Esophagus (tissue), 2 donors: ENCODE measurements at regions not wholly inside any gene's neighbourhood (a gene's known extent, or its start where the extent isn't known, plus 50 kb on each side); places are given as distances from the start of the nearest gene placed in this dataset.
"Not testable (repeated sequence)": the region's sequence is repeated elsewhere in the genome, so short reads cannot be mapped to it uniquely, and the experiment has no call there.

ENCODE experiments used
- H3K27ac ChIP-seq, 2 donors: one replicate each; pipeline ENCODE4 v1.5.1; 2013; ENCODE audit warnings: low read depth in 2 of 2, mild to moderate bottlenecking in 2 of 2, inconsistent platforms in 1 of 2, low read length in 1 of 2, moderate library complexity in 1 of 2
- H3K27me3 ChIP-seq, 2 donors: one replicate each; pipeline ENCODE4 v1.6.1; 2013; ENCODE audit warnings: low read length in 2 of 2, control low read depth in 1 of 2, mild to moderate bottlenecking in 1 of 2; ENCODE audit not compliant: insufficient read depth in 2 of 2, control insufficient read depth in 1 of 2
- H3K36me3 ChIP-seq, 2 donors: one replicate each; pipeline ENCODE4 v1.6.1; 2013; ENCODE audit warnings: low read length in 1 of 2; ENCODE audit not compliant: control insufficient read depth in 2 of 2, insufficient read depth in 2 of 2
- H3K4me1 ChIP-seq, 2 donors: one replicate each; pipeline ENCODE4 v1.6.1; 2013; ENCODE audit warnings: low read length in 1 of 2; ENCODE audit not compliant: control insufficient read depth in 2 of 2, insufficient read depth in 2 of 2
- H3K4me3 ChIP-seq, 2 donors: one replicate each; pipeline ENCODE4 v1.5.1; 2013; ENCODE audit warnings: low read length in 2 of 2, mild to moderate bottlenecking in 2 of 2, low read depth in 1 of 2, moderate library complexity in 1 of 2
- H3K9me3 ChIP-seq, 2 donors: one replicate each; pipeline ENCODE4 v1.6.1; 2013; ENCODE audit warnings: mild to moderate bottlenecking in 2 of 2, low read depth in 1 of 2, low read length in 1 of 2, moderate library complexity in 1 of 2; ENCODE audit not compliant: control insufficient read depth in 2 of 2, insufficient read depth in 1 of 2
- WGBS, 2 donors: extraction: QIAGEN DNeasy Blood & Tissue Kit; methylation state at CpG; one replicate each; pipeline ENCODE4 v1.1.7; 2013; 5-methylcytosine and 5-hydroxymethylcytosine counted together
- donor health status: healthy with polysubstance abuse.
- donor health status: Bipolar disorder and iron deficiency.

GRCh38 chr4:129246910-129247461 is 151.0 kb downstream of the C4orf33 start:
- 73% methylated on average over 15 of the region's 15 CpGs for WGBS, 2 donors
- no peak overlapping the region for H3K4me3 ChIP-seq
- H3K4me1 ChIP-seq, result no peaks in the 10 kb centered on the region
- no peaks in the 10 kb centered on the region for H3K9me3 ChIP-seq
- no peaks in the 10 kb centered on the region for H3K36me3 ChIP-seq
- no peak overlapping the region for H3K27ac ChIP-seq
- H3K27me3 ChIP-seq, result no peaks in the 10 kb centered on the region

DNA sequence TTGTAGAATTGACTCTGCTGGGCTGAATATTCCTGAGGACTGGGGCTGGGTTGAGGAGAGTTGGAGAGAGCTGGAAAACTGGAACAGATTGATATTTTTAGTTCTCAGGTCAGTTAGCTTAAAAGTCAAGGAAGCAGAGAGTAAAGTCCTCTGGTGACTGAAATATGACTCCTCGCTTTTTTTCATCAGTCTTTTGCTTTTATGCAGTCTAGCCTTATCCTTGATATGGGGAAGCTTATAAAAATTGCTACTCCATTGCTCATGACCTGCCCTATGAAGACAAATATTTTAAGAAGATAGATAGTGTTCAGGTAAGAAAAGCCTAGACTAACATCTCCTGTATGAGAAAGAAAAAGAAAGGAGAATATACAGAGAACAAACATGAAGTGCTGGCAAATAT is 152.7 kb downstream of the C4orf33 start:
- 75 to 82% methylated on average over 1 of the region's 1 CpG for WGBS, 2 donors
- H3K27ac ChIP-seq, result no peak overlapping the region
- no peak overlapping the region for H3K4me3 ChIP-seq
- H3K27me3 ChIP-seq, result no peaks in the 10 kb centered on the region
- H3K36me3 ChIP-seq, result no peaks in the 10 kb centered on the region
- H3K4me1 ChIP-seq, result no peaks in the 10 kb centered on the region
- H3K9me3 ChIP-seq, result no peaks in the 10 kb centered on the region

DNA sequence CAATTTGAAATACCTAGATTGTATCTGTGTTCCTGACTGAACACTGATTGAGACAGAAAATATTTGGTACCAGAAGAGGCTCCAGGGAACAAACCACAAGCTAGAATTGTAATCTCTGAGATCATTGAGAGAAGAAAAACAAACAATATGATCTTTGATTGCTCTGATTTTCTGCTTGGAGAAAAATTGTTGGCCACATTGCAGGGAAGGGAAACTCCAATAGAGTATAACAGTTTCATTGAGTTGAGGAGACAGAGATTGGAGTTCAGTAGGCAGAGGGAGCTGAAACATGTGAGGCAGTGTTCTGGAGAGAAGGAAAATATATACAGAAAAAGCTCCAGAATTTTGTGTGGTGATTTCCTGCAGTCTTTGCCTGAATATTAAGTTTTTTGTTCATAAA is 158.2 kb downstream of the C4orf33 start:
- H3K4me3 ChIP-seq, result no peak overlapping the region
- no peaks in the 10 kb centered on the region for H3K4me1 ChIP-seq
- H3K27me3 ChIP-seq, result no peaks in the 10 kb centered on the region
- H3K27ac ChIP-seq, result no peak overlapping the region
- H3K36me3 ChIP-seq, result no peaks in the 10 kb centered on the region
- no peaks in the 10 kb centered on the region for H3K9me3 ChIP-seq

DNA sequence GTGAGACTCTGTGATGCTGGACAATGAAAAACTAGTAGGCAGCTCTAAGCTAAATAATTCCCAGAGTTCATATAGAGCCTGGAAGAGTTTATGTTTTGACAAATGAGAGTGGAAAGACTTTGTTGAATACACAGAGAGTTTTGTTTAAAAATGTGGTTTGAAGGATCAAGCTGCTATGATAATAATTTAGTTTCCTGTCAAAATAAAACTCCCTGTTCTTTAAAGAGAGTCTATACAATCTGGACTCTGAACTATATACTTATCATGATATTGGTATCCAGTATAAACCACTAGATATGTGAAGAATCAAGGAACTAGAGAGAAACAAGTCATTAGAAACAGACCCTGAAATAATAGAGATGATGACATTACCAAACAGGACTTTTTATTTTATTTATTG is 158.6 kb downstream of the C4orf33 start:
- no peaks in the 10 kb centered on the region for H3K9me3 ChIP-seq
- no peak overlapping the region for H3K4me3 ChIP-seq
- no peaks in the 10 kb centered on the region for H3K4me1 ChIP-seq
- no peak overlapping the region for H3K27ac ChIP-seq
- no peaks in the 10 kb centered on the region for H3K36me3 ChIP-seq
- no peaks in the 10 kb centered on the region for H3K27me3 ChIP-seq

DNA sequence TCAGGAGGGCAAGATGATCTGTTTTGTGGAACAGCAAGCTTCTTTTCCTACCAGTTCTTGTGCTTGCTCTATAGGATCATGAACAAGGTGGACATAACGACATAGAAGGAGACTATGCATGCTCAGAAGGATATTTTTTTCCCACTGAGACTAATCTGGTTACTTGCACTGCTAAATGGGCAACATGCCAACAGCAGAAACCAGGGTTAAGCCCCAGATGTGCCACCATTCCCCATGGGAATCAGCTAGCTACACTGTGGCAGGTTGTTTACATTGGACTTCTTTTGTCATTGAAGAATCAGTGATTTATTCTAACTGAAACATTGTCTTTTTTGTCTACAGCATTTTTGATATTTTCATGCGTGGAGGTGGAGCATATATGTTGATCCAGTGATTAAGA is 165.6 kb downstream of the C4orf33 start:
- H3K9me3 ChIP-seq, result no peaks in the 10 kb centered on the region
- WGBS, 2 donors, result 64 to 70% methylated on average over 2 of the region's 2 CpGs

GRCh38 chr4:129264008-129264657 is 168.2 kb downstream of the C4orf33 start:
- H3K27me3 ChIP-seq, result no peaks in the 10 kb centered on the region

More for the DNA sequence above, 165.6 kb downstream of the C4orf33 start:
- no peaks in the 10 kb centered on the region for H3K4me1 ChIP-seq
- H3K27me3 ChIP-seq, result no peaks in the 10 kb centered on the region
- H3K4me3 ChIP-seq, result no peak overlapping the region
- H3K36me3 ChIP-seq, result no peaks in the 10 kb centered on the region
- no peak overlapping the region for H3K27ac ChIP-seq

DNA sequence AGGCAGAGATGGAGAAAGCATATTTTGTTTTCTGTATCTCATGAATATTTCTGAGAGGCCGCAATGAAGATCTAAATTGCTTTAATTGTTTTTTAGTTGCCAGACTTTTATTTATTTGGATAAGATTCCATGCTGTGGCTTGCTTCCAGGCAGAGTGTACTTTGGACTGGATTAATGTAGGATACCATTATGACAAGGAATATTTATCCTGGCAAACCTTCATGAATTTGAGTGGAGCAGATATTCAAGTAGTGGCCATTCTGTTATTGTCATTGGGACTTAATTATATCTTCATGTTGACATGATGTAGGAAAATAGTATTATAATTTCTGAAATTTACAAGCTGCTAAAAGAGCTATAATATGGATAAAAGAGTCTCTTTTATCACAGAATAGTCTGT is 182.9 kb downstream of the C4orf33 start:
- Histone ChIP-seq H3K4me1 (no peaks in the 10 kb centered on the region), H3K9me3 (no peaks in the 10 kb centered on the region), H3K4me3 (no peak overlapping the region), H3K36me3 (no peaks in the 10 kb centered on the region), H3K27ac (no peak overlapping the region), H3K27me3 (no peaks in the 10 kb centered on the region)
- WGBS, 2 donors, result 67 to 78% methylated on average over 1 of the region's 1 CpG

More at GRCh38 chr4:129264008-129264657, 168.2 kb downstream of the C4orf33 start:
- H3K4me3 ChIP-seq, result no peak overlapping the region
- no peaks in the 10 kb centered on the region for H3K9me3 ChIP-seq
- WGBS, 2 donors, result 85 to 89% methylated on average over 1 of the region's 1 CpG
- no peaks in the 10 kb centered on the region for H3K4me1 ChIP-seq
- no peak overlapping the region for H3K27ac ChIP-seq
- no peaks in the 10 kb centered on the region for H3K36me3 ChIP-seq

GRCh38 chr4:129282293-129282692 is 186.3 kb downstream of the C4orf33 start:
- Histone ChIP-seq H3K9me3 (no peaks in the 10 kb centered on the region), H3K4me1 (no peaks in the 10 kb centered on the region), H3K36me3 (no peaks in the 10 kb centered on the region), H3K4me3 (no peak overlapping the region), H3K27ac (no peak overlapping the region), H3K27me3 (no peaks in the 10 kb centered on the region)

GRCh38 chr4:129292194-129292593 is 196.2 kb downstream of the C4orf33 start:
- not testable (repeated sequence) for H3K27me3 ChIP-seq, H3K4me1 ChIP-seq, H3K36me3 ChIP-seq, H3K4me3 ChIP-seq, H3K9me3 ChIP-seq, H3K27ac ChIP-seq
- WGBS, 2 donors, result 68 to 71% methylated on average over 4 of the region's 4 CpGs

DNA sequence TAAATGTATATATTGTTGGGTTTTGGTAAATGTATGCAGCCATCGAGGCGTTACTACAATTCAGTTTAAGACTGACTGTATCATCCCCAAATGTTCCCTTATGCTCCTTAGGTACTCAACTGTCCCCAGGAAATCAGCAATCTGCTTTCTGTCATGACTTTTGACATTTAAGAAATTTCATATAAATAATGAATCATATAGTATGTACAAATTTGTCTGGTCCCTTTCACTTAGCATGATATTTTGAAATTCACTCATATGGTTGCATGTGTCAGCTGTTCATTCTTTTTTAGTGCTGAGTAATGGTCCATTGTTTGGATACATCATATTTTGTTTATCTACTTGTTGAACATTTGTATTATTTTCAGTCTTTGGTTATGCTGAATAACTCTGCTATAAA is 218.8 kb downstream of the C4orf33 start:
- 96 to 100% methylated on average over 2 of the region's 2 CpGs for WGBS, 2 donors
- Histone ChIP-seq H3K27me3 (no peaks in the 10 kb centered on the region), H3K9me3 (peaks cover 0 to 2% of the 10 kb centered on the region in 2 donors)

More for the DNA sequence above, 218.8 kb downstream of the C4orf33 start:
- Histone ChIP-seq H3K36me3 (no peaks in the 10 kb centered on the region), H3K4me3 (no peak overlapping the region), H3K4me1 (no peaks in the 10 kb centered on the region), H3K27ac (no peak overlapping the region)
